GM21526 (cell line): ENCODE measurements at regions not wholly inside any gene's neighbourhood (a gene's known extent, or its start where the extent isn't known, plus 50 kb on each side); places are given as distances from the start of the nearest gene placed in this dataset.
"Not testable (repeated sequence)": the region's sequence is repeated elsewhere in the genome, so short reads cannot be mapped to it uniquely, and the experiment has no call there.

Source experiments
- ATAC-seq: cut with Tn5 transposase; IDR thresholded peaks from one replicate; pipeline ENCODE4 v1.9.1; 2021; ENCODE audit warnings: moderate library complexity; ENCODE audit not compliant: unreplicated experiment, low FRiP score

GRCh38 chr16:9141813-9142212, 50.4 kb downstream of the HAPSTR1 start:
- no peak for ATAC-seq

GRCh38 chr16:9144106-9144505, 52.7 kb downstream of the HAPSTR1 start:
- no peak for ATAC-seq

GRCh38 chr16:9148374-9149015, 57.1 kb downstream of the HAPSTR1 start:
- no peak for ATAC-seq

- no peak for ATAC-seq
Observed at GRCh38 chr16:9151074-9151473, 59.6 kb downstream of the HAPSTR1 start.

GRCh38 chr16:9151597-9151996, 60.2 kb downstream of the HAPSTR1 start:
- no peak for ATAC-seq

GRCh38 chr16:9152649-9153501, 61.4 kb downstream of the HAPSTR1 start:
- ATAC-seq: no peak

- no peak for ATAC-seq
Observed at GRCh38 chr16:9153502-9153864, 62.0 kb downstream of the HAPSTR1 start.

GRCh38 chr16:9154567-9155410, 63.3 kb downstream of the HAPSTR1 start:
- no peak for ATAC-seq

GRCh38 chr16:9155871-9156270, 64.4 kb downstream of the HAPSTR1 start:
- no peak for ATAC-seq

- peak; percentile 69 for ATAC-seq
Observed at GRCh38 chr16:9159839-9160550, 68.6 kb downstream of the HAPSTR1 start.

GRCh38 chr16:9160551-9160911, 69.1 kb downstream of the HAPSTR1 start:
- ATAC-seq: no peak

- no peak for ATAC-seq
Observed at GRCh38 chr16:9165681-9166080, 74.2 kb downstream of the HAPSTR1 start.

GRCh38 chr16:9166326-9166993, 75.0 kb downstream of the HAPSTR1 start:
- ATAC-seq: not testable (repeated sequence)

GRCh38 chr16:9169094-9169493, 77.7 kb downstream of the HAPSTR1 start:
- ATAC-seq: no peak

- ATAC-seq: no peak
Observed at GRCh38 chr16:9170470-9170869, 79.0 kb downstream of the HAPSTR1 start.

- ATAC-seq: no peak
Observed at GRCh38 chr16:9176547-9177418, 85.3 kb downstream of the HAPSTR1 start.

GRCh38 chr16:9177861-9178260, 86.4 kb downstream of the HAPSTR1 start:
- no peak for ATAC-seq

- ATAC-seq: no peak
Observed at GRCh38 chr16:9183682-9184353, 92.4 kb downstream of the HAPSTR1 start.

GRCh38 chr16:9184354-9184690, 92.9 kb downstream of the HAPSTR1 start:
- ATAC-seq: no peak
